ENCODE measurements at regions not wholly inside any gene's neighbourhood (a gene's known extent, or its start where the extent isn't known, plus 50 kb on each side); places are given as distances from the start of the nearest gene placed in this dataset.

GRCh38 chr1:112341986-112342385, 54.0 kb upstream of the CTTNBP2NL start:
- no peak overlapping the region for H3K4me3 ChIP-seq (ENCODE audit: low read depth, low read length)
- CTCF ChIA-PET = interaction anchor here (2.1 to 2.3 kb wide), 2 partner anchors 16 to 28 kb away, joined by 9 to 10 read pairs; no protein-coding TSS in a partner anchor
- no peak for TF ChIP-seq CTCF (IDR thresholded peaks at IDR 0.05; ENCODE audit: insufficient read depth, low read depth, low read length)
- H3K36me3 ChIP-seq (ENCODE audit: control insufficient read depth, insufficient read depth, low read length) = no peaks in the 10 kb centered on the region
- H3K27me3 ChIP-seq (ENCODE audit: control insufficient read depth, insufficient read depth, low read length) = peaks cover 7% of the 10 kb centered on the region
- POLR2A ChIA-PET = no interaction called here
- no peak for DNase-seq (ENCODE audit: low read depth)

- Histone ChIP-seq H3K4me3 (ENCODE audit: low read depth, low read length) (no peak overlapping the region), H3K27me3 (ENCODE audit: control insufficient read depth, insufficient read depth, low read length) (peaks cover 7% of the 10 kb centered on the region), H3K36me3 (ENCODE audit: control insufficient read depth, insufficient read depth, low read length) (no peaks in the 10 kb centered on the region)
- DNase-seq (ENCODE audit: low read depth) = no peak
- CTCF ChIA-PET = interaction anchor here (2.1 to 2.3 kb wide), 2 partner anchors 15 to 27 kb away, joined by 9 to 10 read pairs; no protein-coding TSS in a partner anchor
- TF ChIP-seq CTCF (IDR thresholded peaks at IDR 0.05; ENCODE audit: insufficient read depth, low read depth, low read length) = no peak
- POLR2A ChIA-PET = no interaction called here
Observed at GRCh38 chr1:112342558-112342957, 53.5 kb upstream of the CTTNBP2NL start.

- DNase-seq (ENCODE audit: low read depth) = no peak
- POLR2A ChIA-PET = no interaction called here
- H3K4me3 ChIP-seq (ENCODE audit: low read depth, low read length) = no peak overlapping the region
- H3K36me3 ChIP-seq (ENCODE audit: control insufficient read depth, insufficient read depth, low read length) = no peaks in the 10 kb centered on the region
- TF ChIP-seq CTCF (IDR thresholded peaks at IDR 0.05; ENCODE audit: insufficient read depth, low read depth, low read length) = no peak
- peaks cover 7% of the 10 kb centered on the region for H3K27me3 ChIP-seq (ENCODE audit: control insufficient read depth, insufficient read depth, low read length)
- CTCF ChIA-PET = interaction anchor here (1.2 to 1.3 kb wide), 2 partner anchors 8 to 9 kb away, joined by 3 to 6 read pairs; no protein-coding TSS in a partner anchor
Observed at GRCh38 chr1:112344754-112345423, 51.1 kb upstream of the CTTNBP2NL start.
